Kidney (tissue), 13 donors: ENCODE measurements at regions not wholly inside any gene's neighbourhood (a gene's known extent, or its start where the extent isn't known, plus 50 kb on each side); places are given as distances from the start of the nearest gene placed in this dataset.

ENCODE experiments used
- DNase-seq, 5 donors: peaks; one replicate each; pipeline ENCODE4 v3.0.0-alpha.2; 2013 to 2020
- FAIRE-seq: peaks from 2 replicates; lab custom pipeline; 2012; peaks lifted over from hg19 to GRCh38; lab: Jason Lieb, UNC
- H3K27ac ChIP-seq, 2 donors: one replicate each; pipeline ENCODE4 v1.7.0; 2013; ENCODE audit warnings: low read depth in 2 of 2, low read length in 2 of 2, inconsistent platforms in 1 of 2
- H3K27me3 ChIP-seq: one replicate; pipeline ENCODE4 v1.7.1; 2013; ENCODE audit warnings: low read length, inconsistent platforms; ENCODE audit not compliant: control insufficient read depth, insufficient read depth
- H3K36me3 ChIP-seq, 3 donors: one replicate each; pipeline versions ENCODE4 v1.7.0 to v1.7.1; 2013; ENCODE audit warnings: low read length in 3 of 3, control low read depth in 1 of 3, inconsistent platforms in 1 of 3; ENCODE audit not compliant: insufficient read depth in 3 of 3, control insufficient read depth in 2 of 3
- H3K4me1 ChIP-seq, 3 donors: one replicate each; pipeline versions ENCODE4 v1.7.0 to v1.7.1; 2013; ENCODE audit warnings: low read length in 3 of 3, inconsistent platforms in 1 of 3, low read depth in 1 of 3; ENCODE audit not compliant: control insufficient read depth in 2 of 3, insufficient read depth in 2 of 3
- H3K4me3 ChIP-seq, 3 donors: one replicate each; pipeline versions ENCODE4 v1.7.0 to v1.8.1; 2013; ENCODE audit warnings: low read length in 3 of 3, control low read depth in 1 of 3, inconsistent platforms in 1 of 3
- H3K9ac ChIP-seq, 3 donors: one replicate each; pipeline versions ENCODE4 v1.7.0 to v1.7.1; 2013; ENCODE audit warnings: low read length in 3 of 3, control low read depth in 1 of 3, inconsistent platforms in 1 of 3
- H3K9me3 ChIP-seq, 3 donors: one replicate each; pipeline versions ENCODE4 v1.7.0 to v1.7.1; 2013; ENCODE audit warnings: low read length in 3 of 3, control low read depth in 1 of 3, inconsistent platforms in 1 of 3; ENCODE audit not compliant: control insufficient read depth in 2 of 3, insufficient read depth in 1 of 3
- intact Hi-C: fragments of 100-400 bp; cut with DNase I; formaldehyde crosslinking; loops from one replicate; pipeline ENCODE4 v1.11.1; 2022
- TF ChIP-seq, protein P1 (sequence below): IDR thresholded peaks from 3 replicates; pipeline ENCODE4 v1.5.1; 2012; ENCODE audit warnings: mild to moderate bottlenecking, moderate library complexity, borderline replicate concordance; ENCODE audit not compliant: insufficient read depth; ENCODE audit errors: extremely low read depth
- donor health status: control.
- donor health status: control.
- donor health status: control.
- donor health status: control.
- donor health status: control.
- donor health status: DM: yes; HTN: yes; CAD: no.
- donor health status: Normal renal cell carcinoma (clear cell type).

DNA sequence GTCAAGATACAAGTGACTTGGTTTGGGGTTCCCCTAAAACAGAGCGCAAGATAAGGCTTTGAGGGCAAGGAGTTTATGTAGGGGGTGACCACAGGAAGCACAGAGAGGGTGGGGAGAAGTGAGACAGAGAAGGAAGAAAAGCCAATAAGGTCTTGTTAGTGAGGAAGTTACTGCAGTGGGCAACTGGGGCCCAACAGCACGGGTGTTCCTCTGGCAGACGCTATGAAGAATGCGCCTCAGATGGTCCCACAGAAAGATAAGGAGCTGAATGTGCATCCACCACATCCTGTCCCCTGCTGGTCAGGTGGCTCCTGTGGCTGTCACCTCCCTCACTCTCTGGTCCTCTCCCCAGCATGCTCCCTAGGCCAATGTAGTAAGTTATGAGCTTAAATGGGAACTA, 333.5 kb downstream of the TSHZ3 start:
- no peaks in the 10 kb centered on the region for H3K4me1 ChIP-seq
- TF ChIP-seq, protein P1, sequence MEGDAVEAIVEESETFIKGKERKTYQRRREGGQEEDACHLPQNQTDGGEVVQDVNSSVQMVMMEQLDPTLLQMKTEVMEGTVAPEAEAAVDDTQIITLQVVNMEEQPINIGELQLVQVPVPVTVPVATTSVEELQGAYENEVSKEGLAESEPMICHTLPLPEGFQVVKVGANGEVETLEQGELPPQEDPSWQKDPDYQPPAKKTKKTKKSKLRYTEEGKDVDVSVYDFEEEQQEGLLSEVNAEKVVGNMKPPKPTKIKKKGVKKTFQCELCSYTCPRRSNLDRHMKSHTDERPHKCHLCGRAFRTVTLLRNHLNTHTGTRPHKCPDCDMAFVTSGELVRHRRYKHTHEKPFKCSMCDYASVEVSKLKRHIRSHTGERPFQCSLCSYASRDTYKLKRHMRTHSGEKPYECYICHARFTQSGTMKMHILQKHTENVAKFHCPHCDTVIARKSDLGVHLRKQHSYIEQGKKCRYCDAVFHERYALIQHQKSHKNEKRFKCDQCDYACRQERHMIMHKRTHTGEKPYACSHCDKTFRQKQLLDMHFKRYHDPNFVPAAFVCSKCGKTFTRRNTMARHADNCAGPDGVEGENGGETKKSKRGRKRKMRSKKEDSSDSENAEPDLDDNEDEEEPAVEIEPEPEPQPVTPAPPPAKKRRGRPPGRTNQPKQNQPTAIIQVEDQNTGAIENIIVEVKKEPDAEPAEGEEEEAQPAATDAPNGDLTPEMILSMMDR = no peak
- no peaks in the 10 kb centered on the region for H3K36me3 ChIP-seq
- intact Hi-C loops = no loop called here
- FAIRE-seq (no peak), DNase-seq (no peak)
- H3K27ac ChIP-seq = no peak overlapping the region
- H3K9ac ChIP-seq = no peak overlapping the region
- no peaks in the 10 kb centered on the region for H3K27me3 ChIP-seq
- H3K4me3 ChIP-seq = no peak overlapping the region
- H3K9me3 ChIP-seq = no peaks in the 10 kb centered on the region

- H3K27me3 ChIP-seq = no peaks in the 10 kb centered on the region
- no peak overlapping the region for H3K27ac ChIP-seq
- no peaks in the 10 kb centered on the region for H3K9me3 ChIP-seq
- TF ChIP-seq, protein P1 = no peak
- H3K4me1 ChIP-seq = no peaks in the 10 kb centered on the region
- H3K9ac ChIP-seq = no peak overlapping the region
- no peaks in the 10 kb centered on the region for H3K36me3 ChIP-seq
- intact Hi-C loops = no loop called here
- no peak overlapping the region for H3K4me3 ChIP-seq
- DNase-seq (no peak), FAIRE-seq (no peak)
Measured at GRCh38 chr19:31014668-31015067, 334.6 kb downstream of the TSHZ3 start.

DNA sequence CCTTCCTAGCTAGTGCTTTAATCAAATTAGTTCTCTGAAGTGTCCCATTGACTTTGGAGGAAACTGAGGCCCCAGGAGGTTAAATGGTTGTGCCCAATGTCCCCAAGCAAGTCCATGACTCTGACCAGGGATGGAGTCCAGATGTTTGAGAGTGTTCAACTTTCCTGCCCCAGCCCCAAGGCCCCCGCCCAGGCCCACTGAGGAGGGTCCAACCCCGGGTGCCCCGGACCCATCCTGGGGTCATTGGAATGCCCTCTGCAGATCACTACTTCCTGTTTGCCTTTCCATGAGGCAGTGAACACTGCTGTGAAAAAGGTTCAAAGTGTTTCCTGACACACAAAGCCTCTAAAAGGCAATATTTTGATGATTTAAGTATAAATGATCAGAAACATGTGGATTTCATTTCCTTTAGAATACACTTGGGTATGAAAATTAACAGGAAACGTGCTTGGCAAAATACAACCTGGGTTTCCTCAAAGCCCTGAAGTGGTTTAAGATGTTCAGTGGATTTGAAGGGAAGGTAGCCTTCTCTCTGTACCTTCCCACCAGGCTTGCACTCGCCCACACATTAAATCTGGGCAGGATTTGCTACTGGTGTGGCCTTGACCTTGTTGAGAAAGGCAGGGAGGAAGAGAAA, 335.7 kb downstream of the TSHZ3 start:
- TF ChIP-seq, protein P1 = no peak
- Histone ChIP-seq H3K4me3 (no peak overlapping the region), H3K9me3 (no peaks in the 10 kb centered on the region), H3K36me3 (no peaks in the 10 kb centered on the region), H3K4me1 (no peaks in the 10 kb centered on the region), H3K27ac (no peak overlapping the region), H3K9ac (no peak overlapping the region), H3K27me3 (no peaks in the 10 kb centered on the region)
- FAIRE-seq = no peak
- no peak for DNase-seq
- intact Hi-C loops = no loop called here
